SK-N-SH treated with all-trans-retinoic acid at 6 μM for 48 hours (cell line): ENCODE measurements at regions not wholly inside any gene's neighbourhood (a gene's known extent, or its start where the extent isn't known, plus 50 kb on each side); places are given as distances from the start of the nearest gene placed in this dataset.

Experiments
- ATAC-seq: fragments of 200-7000 bp; cut with Tn5 transposase; 3 replicates; pipeline ENCODE4 v1.9.1; 2020; ENCODE audit warnings: mild to moderate bottlenecking, moderate library complexity
- ARNTL ChIP-seq: fragments of 450-650 bp; formaldehyde crosslinking; IDR thresholded peaks from 2 replicates; pipeline ENCODE4 v1.5.0; 2020; ENCODE audit warnings: low read depth, mild to moderate bottlenecking, moderate library complexity, borderline replicate concordance
- BACH2 ChIP-seq: fragments of 250-450 bp; sonication (Bioruptor Pico); IDR thresholded peaks from 2 replicates; pipeline ENCODE4 v1.9.0; 2021; ENCODE audit warnings: mild to moderate bottlenecking, borderline replicate concordance
- CREB5 ChIP-seq: fragments of 250-450 bp; sonication (Bioruptor Pico); IDR thresholded peaks from 2 replicates; pipeline ENCODE4 v1.5.1; 2020; ENCODE audit warnings: low read depth, mild to moderate bottlenecking, moderate library complexity
- CSDC2 ChIP-seq: fragments of 250-450 bp; sonication (Bioruptor Pico); IDR thresholded peaks from 2 replicates; pipeline ENCODE4 v1.5.0; 2020; ENCODE audit warnings: mild to moderate bottlenecking, moderate library complexity
- ESRRG ChIP-seq: fragments of 250-450 bp; sonication (Bioruptor Pico); IDR thresholded peaks from 2 replicates; pipeline ENCODE4 v1.6.1; 2021; ENCODE audit warnings: mild to moderate bottlenecking
- GLIS3 ChIP-seq: fragments of 250-450 bp; sonication (Bioruptor Pico); IDR thresholded peaks from 2 replicates; pipeline ENCODE4 v1.5.0; 2020; ENCODE audit warnings: mild to moderate bottlenecking, moderate library complexity
- OSR1 ChIP-seq: fragments of 250-450 bp; sonication (Bioruptor Pico); IDR thresholded peaks from 2 replicates; pipeline ENCODE4 v1.8.0; 2022; ENCODE audit warnings: moderate library complexity, mild to moderate bottlenecking, inconsistent platforms
- PATZ1 ChIP-seq: fragments of 250-450 bp; sonication (Bioruptor Pico); IDR thresholded peaks from 2 replicates; pipeline ENCODE4 v1.8.0; 2020; ENCODE audit warnings: mild to moderate bottlenecking, moderate library complexity, borderline replicate concordance
- POU6F1 ChIP-seq: fragments of 250-450 bp; sonication (Bioruptor Pico); IDR thresholded peaks from 2 replicates; pipeline ENCODE4 v1.8.0; 2021; ENCODE audit warnings: low read depth, mild to moderate bottlenecking, moderate library complexity, borderline replicate concordance
- PPARA ChIP-seq: fragments of 250-450 bp; sonication (Bioruptor Pico); IDR thresholded peaks from 2 replicates; pipeline ENCODE4 v1.5.0; 2020; ENCODE audit warnings: mild to moderate bottlenecking, borderline replicate concordance
- RARB ChIP-seq: fragments of 250-450 bp; sonication (Bioruptor Pico); IDR thresholded peaks from 2 replicates; pipeline ENCODE4 v1.8.0; 2021; ENCODE audit warnings: mild to moderate bottlenecking, moderate library complexity
- SNAI2 ChIP-seq: fragments of 250-450 bp; sonication (Bioruptor Pico); IDR thresholded peaks from 2 replicates; pipeline ENCODE4 v1.5.0; 2020; ENCODE audit warnings: mild to moderate bottlenecking, moderate library complexity
- TCF4 ChIP-seq: fragments of 250-450 bp; sonication (Bioruptor Pico); IDR thresholded peaks from 2 replicates; pipeline ENCODE4 v1.8.0; 2021; ENCODE audit warnings: mild to moderate bottlenecking, moderate library complexity, borderline replicate concordance
- TOX ChIP-seq: fragments of 250-450 bp; sonication (Bioruptor Pico); IDR thresholded peaks from 2 replicates; pipeline ENCODE4 v1.8.0; 2021; ENCODE audit warnings: mild to moderate bottlenecking, moderate library complexity, borderline replicate concordance
- TSHZ2 ChIP-seq: fragments of 250-450 bp; sonication (Bioruptor Pico); IDR thresholded peaks from 2 replicates; pipeline ENCODE4 v1.5.0; 2020; ENCODE audit warnings: mild to moderate bottlenecking, moderate library complexity
- ZC3H10 ChIP-seq: fragments of 250-450 bp; sonication (Bioruptor Pico); IDR thresholded peaks from 2 replicates; pipeline ENCODE4 v1.5.1; 2021; ENCODE audit warnings: mild to moderate bottlenecking, moderate library complexity
- ZFP30 ChIP-seq: fragments of 450-650 bp; formaldehyde crosslinking; IDR thresholded peaks from 2 replicates; pipeline ENCODE4 v1.5.0; 2022; ENCODE audit warnings: mild to moderate bottlenecking, moderate library complexity
- ZNF565 ChIP-seq: fragments of 450-650 bp; formaldehyde crosslinking; conservative IDR thresholded peaks from 2 replicates; pipeline ENCODE4 v1.5.0; 2020; ENCODE audit warnings: low read depth, mild to moderate bottlenecking, moderate library complexity
- ZNF70 ChIP-seq: fragments of 450-650 bp; formaldehyde crosslinking; IDR thresholded peaks from 2 replicates; pipeline ENCODE4 v1.5.0; 2020; ENCODE audit warnings: mild to moderate bottlenecking, moderate library complexity
- ZNF8 ChIP-seq: fragments of 450-650 bp; formaldehyde crosslinking; IDR thresholded peaks from 2 replicates; pipeline ENCODE4 v1.5.0; 2020; ENCODE audit warnings: mild to moderate bottlenecking, moderate library complexity
- TF ChIP-seq, protein P1 (sequence below): fragments of 250-450 bp; sonication (Bioruptor Pico); IDR thresholded peaks from 2 replicates; pipeline ENCODE4 v1.5.1; 2021; ENCODE audit warnings: mild to moderate bottlenecking, moderate library complexity

GRCh38 chr11:119814766-119815165 lies 85.8 kb upstream of the NECTIN1 start:
- no peak for TF ChIP-seq BACH2
- TF ChIP-seq TCF4 (CRISPR knock-in tag): no peak
- TF ChIP-seq SNAI2 (CRISPR knock-in tag): no peak
- TF ChIP-seq CREB5 (CRISPR knock-in tag): no peak
- TF ChIP-seq TSHZ2 (CRISPR knock-in tag): no peak
- no peak for TF ChIP-seq CSDC2
- no peak for TF ChIP-seq ZFP30 (CRISPR knock-in tag)
- no peak for TF ChIP-seq ZC3H10 (CRISPR knock-in tag)
- TF ChIP-seq PATZ1: no peak
- no peak for TF ChIP-seq ZNF70 (CRISPR knock-in tag)
- TF ChIP-seq OSR1 (CRISPR knock-in tag): no peak
- no peak for TF ChIP-seq POU6F1 (CRISPR knock-in tag)
- no peak for TF ChIP-seq TOX
- no peak for TF ChIP-seq ZNF565 (CRISPR knock-in tag)
- TF ChIP-seq, protein P1, sequence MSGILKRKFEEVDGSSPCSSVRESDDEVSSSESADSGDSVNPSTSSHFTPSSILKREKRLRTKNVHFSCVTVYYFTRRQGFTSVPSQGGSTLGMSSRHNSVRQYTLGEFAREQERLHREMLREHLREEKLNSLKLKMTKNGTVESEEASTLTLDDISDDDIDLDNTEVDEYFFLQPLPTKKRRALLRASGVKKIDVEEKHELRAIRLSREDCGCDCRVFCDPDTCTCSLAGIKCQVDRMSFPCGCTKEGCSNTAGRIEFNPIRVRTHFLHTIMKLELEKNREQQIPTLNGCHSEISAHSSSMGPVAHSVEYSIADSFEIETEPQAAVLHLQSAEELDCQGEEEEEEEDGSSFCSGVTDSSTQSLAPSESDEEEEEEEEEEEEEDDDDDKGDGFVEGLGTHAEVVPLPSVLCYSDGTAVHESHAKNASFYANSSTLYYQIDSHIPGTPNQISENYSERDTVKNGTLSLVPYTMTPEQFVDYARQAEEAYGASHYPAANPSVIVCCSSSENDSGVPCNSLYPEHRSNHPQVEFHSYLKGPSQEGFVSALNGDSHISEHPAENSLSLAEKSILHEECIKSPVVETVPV (CRISPR knock-in tag): no peak
- no peak for TF ChIP-seq ARNTL (CRISPR knock-in tag)
- TF ChIP-seq RARB (CRISPR knock-in tag): no peak
- TF ChIP-seq PPARA (CRISPR knock-in tag): no peak
- TF ChIP-seq ESRRG (CRISPR knock-in tag): no peak
- TF ChIP-seq GLIS3: no peak
- no peak for ATAC-seq

DNA sequence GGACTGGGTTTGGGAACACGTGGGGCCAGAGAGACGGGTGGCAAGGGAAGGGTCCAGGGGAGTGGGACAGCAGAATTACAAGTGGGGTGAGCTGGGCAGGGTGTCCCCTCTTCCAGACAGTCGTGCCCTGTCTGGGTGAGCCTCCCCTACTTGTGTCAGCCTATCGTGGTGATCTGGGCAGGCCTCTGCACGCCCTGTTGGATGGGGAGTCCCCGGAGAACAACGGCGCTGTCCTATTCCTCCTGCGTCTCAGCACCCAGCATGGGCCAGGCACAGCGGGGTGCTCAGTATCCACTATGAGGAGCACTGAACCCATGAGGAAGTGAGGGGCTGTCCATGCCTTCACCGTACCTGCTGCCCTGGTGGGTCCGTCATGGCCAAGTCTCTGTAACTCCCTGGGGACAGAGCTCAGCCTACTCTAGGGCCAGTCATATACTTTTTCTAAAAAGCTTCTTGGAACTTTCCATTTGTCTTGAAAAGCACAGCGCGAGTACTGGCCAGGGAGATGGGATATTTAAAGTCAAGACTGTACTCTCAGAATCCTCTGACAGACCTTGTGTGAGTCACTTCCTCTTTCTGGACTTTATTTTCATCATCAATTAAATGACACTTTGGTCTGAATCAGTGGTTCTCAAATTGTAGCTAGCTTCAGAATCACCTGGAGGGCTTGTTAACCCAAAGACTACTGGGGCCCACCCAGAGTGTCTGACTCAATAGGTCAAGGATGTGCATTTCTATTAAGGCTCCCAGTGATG lies 81.7 kb upstream of the NECTIN1 start:
- no peak for TF ChIP-seq ARNTL (CRISPR knock-in tag)
- TF ChIP-seq PATZ1: no peak
- no peak for TF ChIP-seq ZNF8 (CRISPR knock-in tag)
- TF ChIP-seq TSHZ2 (CRISPR knock-in tag): no peak
- no peak for TF ChIP-seq ZFP30 (CRISPR knock-in tag)
- TF ChIP-seq TOX: no peak
- TF ChIP-seq ZC3H10 (CRISPR knock-in tag): no peak
- TF ChIP-seq ESRRG (CRISPR knock-in tag): no peak
- TF ChIP-seq PPARA (CRISPR knock-in tag): no peak
- TF ChIP-seq OSR1 (CRISPR knock-in tag): no peak
- no peak for TF ChIP-seq BACH2
- TF ChIP-seq, all 23 proteins: peak for 0
- no peak for ATAC-seq
